ENCODE measurements at regions not wholly inside any gene's neighbourhood (a gene's known extent, or its start where the extent isn't known, plus 50 kb on each side); places are given as distances from the start of the nearest gene placed in this dataset.

GRCh38 chr3:186453531-186453930 lies 90.6 kb downstream of the CRYGS start:
- H2AFZ ChIP-seq (ENCODE audit: insufficient read depth, low read depth, low read length, poor library complexity, severe bottlenecking), result no peak overlapping the region
- H3K4me3 Mint-ChIP-seq, result no peak overlapping the region
- no peaks in the 10 kb centered on the region for H3K36me3 ChIP-seq (replicated peaks in 1 of 2; ENCODE audit: control extremely low read depth in 1 of 2, control insufficient read depth in 1 of 2, extremely low read depth in 1 of 2, insufficient read depth in 2 of 2, low read length in 1 of 2)
- H3K27me3 Mint-ChIP-seq, result no peaks in the 10 kb centered on the region
- H3K27me3 ChIP-seq (replicated peaks in 1 of 4; ENCODE audit: control extremely low read depth in 1 of 4, control insufficient read depth in 3 of 4, insufficient read depth in 4 of 4, low read length in 3 of 4), result no peaks in the 10 kb centered on the region
- no peak for TF ChIP-seq EZH2 (IDR thresholded peaks at IDR 0.05; ENCODE audit: borderline replicate concordance, insufficient read depth, low read depth, low read length, poor library complexity, severe bottlenecking)
- TF ChIP-seq CTCF (IDR thresholded peaks at IDR 0.05), result no peak
- no peak overlapping the region for H3K27ac Mint-ChIP-seq
- intact Hi-C loops (cut with micrococcal nuclease), result no loop called here
- H3K9me3 ChIP-seq (ENCODE audit: control extremely low read depth in 1 of 3, control insufficient read depth in 2 of 3, insufficient read depth in 1 of 3, low read length in 2 of 3), result no peaks in the 10 kb centered on the region
- no peak overlapping the region for H3K4me3 ChIP-seq (ENCODE audit: control extremely low read depth in 1 of 5, extremely low read depth in 1 of 5, insufficient read depth in 1 of 5, low read depth in 2 of 5, low read length in 4 of 5)
- H3K9ac ChIP-seq (ENCODE audit: low read length), result no peak overlapping the region
- no peak for DNase-seq
- H3K4me1 Mint-ChIP-seq, result peaks cover 2% of the 10 kb centered on the region
- no peak overlapping the region for H3K27ac ChIP-seq (ENCODE audit: low read length in 2 of 2)
- CTCF ChIA-PET, result interaction anchor here (1.3 kb wide), 1 partner anchor 470 kb away, joined by 4 read pairs; no protein-coding TSS in a partner anchor
- H3K9me3 Mint-ChIP-seq (ENCODE audit: insufficient read depth), result no peaks in the 10 kb centered on the region
- no peaks in the 10 kb centered on the region for H4K20me1 ChIP-seq (ENCODE audit: control insufficient read depth, insufficient read depth, low read length, poor library complexity, severe bottlenecking)
- 88% methylated on average over 4 of the region's 4 CpGs for WGBS (ENCODE audit: insufficient coverage)
- no peak overlapping the region for H3K4me2 ChIP-seq (replicated peaks; ENCODE audit: low read depth, low read length, poor library complexity, severe bottlenecking)
- no peaks in the 10 kb centered on the region for H3K79me2 ChIP-seq (ENCODE audit: control insufficient read depth, insufficient read depth, low read length)
- POLR2A ChIA-PET, result no interaction called here
- H3K4me1 ChIP-seq (ENCODE audit: control insufficient read depth in 2 of 2, insufficient read depth in 2 of 2, low read length in 2 of 2), result no peaks in the 10 kb centered on the region
- ATAC-seq (ENCODE audit: low read depth), result no peak

- CTCF ChIA-PET, result interaction anchor here (0.5 to 0.6 kb wide), 2 partner anchors 77 to 478 kb away, joined by 4 read pairs; no protein-coding TSS in a partner anchor
- H3K4me1 ChIP-seq (ENCODE audit: control insufficient read depth in 2 of 2, insufficient read depth in 2 of 2, low read length in 2 of 2), result no peaks in the 10 kb centered on the region
- Mint-ChIP-seq H3K27ac (no peak overlapping the region), H3K27me3 (no peaks in the 10 kb centered on the region), H3K4me3 (no peak overlapping the region), H3K9me3 (ENCODE audit: insufficient read depth) (no peaks in the 10 kb centered on the region), H3K4me1 (peaks cover 2% of the 10 kb centered on the region)
- no peak overlapping the region for H3K4me3 ChIP-seq (ENCODE audit: control extremely low read depth in 1 of 5, extremely low read depth in 1 of 5, insufficient read depth in 1 of 5, low read depth in 2 of 5, low read length in 4 of 5)
- H4K20me1 ChIP-seq (ENCODE audit: control insufficient read depth, insufficient read depth, low read length, poor library complexity, severe bottlenecking), result no peaks in the 10 kb centered on the region
- POLR2A ChIA-PET, result no interaction called here
- ATAC-seq (ENCODE audit: low read depth) (no peak), DNase-seq (no peak)
- H3K79me2 ChIP-seq (ENCODE audit: control insufficient read depth, insufficient read depth, low read length), result no peaks in the 10 kb centered on the region
- no peak for TF ChIP-seq EZH2 (IDR thresholded peaks at IDR 0.05; ENCODE audit: borderline replicate concordance, insufficient read depth, low read depth, low read length, poor library complexity, severe bottlenecking)
- TF ChIP-seq CTCF (IDR thresholded peaks at IDR 0.05), result no peak
- H3K4me2 ChIP-seq (replicated peaks; ENCODE audit: low read depth, low read length, poor library complexity, severe bottlenecking), result no peak overlapping the region
- WGBS (ENCODE audit: insufficient coverage), result 99% methylated on average over 7 of the region's 8 CpGs
- no peak overlapping the region for H3K27ac ChIP-seq (ENCODE audit: low read length in 2 of 2)
- no peak overlapping the region for H2AFZ ChIP-seq (ENCODE audit: insufficient read depth, low read depth, low read length, poor library complexity, severe bottlenecking)
- no peaks in the 10 kb centered on the region for H3K9me3 ChIP-seq (ENCODE audit: control extremely low read depth in 1 of 3, control insufficient read depth in 2 of 3, insufficient read depth in 1 of 3, low read length in 2 of 3)
- H3K27me3 ChIP-seq (replicated peaks in 1 of 4; ENCODE audit: control extremely low read depth in 1 of 4, control insufficient read depth in 3 of 4, insufficient read depth in 4 of 4, low read length in 3 of 4), result no peaks in the 10 kb centered on the region
- intact Hi-C loops (cut with micrococcal nuclease), result no loop called here
- H3K9ac ChIP-seq (ENCODE audit: low read length), result no peak overlapping the region
- no peaks in the 10 kb centered on the region for H3K36me3 ChIP-seq (replicated peaks in 1 of 2; ENCODE audit: control extremely low read depth in 1 of 2, control insufficient read depth in 1 of 2, extremely low read depth in 1 of 2, insufficient read depth in 2 of 2, low read length in 1 of 2)
Observed at GRCh38 chr3:186452517-186452916, 90.5 kb upstream of the DGKG start.

Data from B cell (primary cell).